ENCODE measurements at regions not wholly inside any gene's neighbourhood (a gene's known extent, or its start where the extent isn't known, plus 50 kb on each side); places are given as distances from the start of the nearest gene placed in this dataset.
A peak's percentile ranks its signal among the peaks of the same experiment; 100 is the strongest.
"Not testable (repeated sequence)": the region's sequence is repeated elsewhere in the genome, so short reads cannot be mapped to it uniquely, and the experiment has no call there.

GRCh38 chr5:92041206-92041605, 658.1 kb upstream of the ARRDC3 start:
- Histone ChIP-seq H3K4me3 (ENCODE audit: low read length in 3 of 3) (no peak overlapping the region), H3K4me1 (ENCODE audit: control insufficient read depth in 2 of 3, insufficient read depth in 2 of 3, low read depth in 1 of 3, low read length in 3 of 3) (no peaks in the 10 kb centered on the region), H3K36me3 (ENCODE audit: control insufficient read depth in 2 of 3, insufficient read depth in 3 of 3, low read length in 3 of 3) (no peaks in the 10 kb centered on the region), H3K27me3 (ENCODE audit: control insufficient read depth, insufficient read depth, low read length) (no peaks in the 10 kb centered on the region), H3K27ac (ENCODE audit: low read depth in 2 of 2, low read length in 2 of 2) (no peak overlapping the region), H3K9ac (ENCODE audit: low read length in 3 of 3) (no peak overlapping the region), H3K9me3 (ENCODE audit: control insufficient read depth in 2 of 3, insufficient read depth in 1 of 3, low read length in 3 of 3) (no peaks in the 10 kb centered on the region)
- TF ChIP-seq CTCF (IDR thresholded peaks at IDR 0.05; ENCODE audit: borderline replicate concordance, extremely low read depth, insufficient read depth): no peak
- DNase-seq (peak in 1 of 5 donors; percentile 2), FAIRE-seq (peak; percentile 17)
- intact Hi-C loops (cut with DNase I): no loop called here

GRCh38 chr5:92029792-92030191, 646.7 kb upstream of the ARRDC3 start:
- H3K9ac ChIP-seq (ENCODE audit: low read length in 3 of 3); H3K27me3 ChIP-seq (ENCODE audit: control insufficient read depth, insufficient read depth, low read length); intact Hi-C loops (cut with DNase I); FAIRE-seq; H3K36me3 ChIP-seq (ENCODE audit: control insufficient read depth in 2 of 3, insufficient read depth in 3 of 3, low read length in 3 of 3); DNase-seq; H3K4me1 ChIP-seq (ENCODE audit: control insufficient read depth in 2 of 3, insufficient read depth in 2 of 3, low read depth in 1 of 3, low read length in 3 of 3); H3K27ac ChIP-seq (ENCODE audit: low read depth in 2 of 2, low read length in 2 of 2); H3K9me3 ChIP-seq (ENCODE audit: control insufficient read depth in 2 of 3, insufficient read depth in 1 of 3, low read length in 3 of 3); H3K4me3 ChIP-seq (ENCODE audit: low read length in 3 of 3): not testable (repeated sequence)

- H3K4me3 ChIP-seq (ENCODE audit: low read length in 3 of 3): no peak overlapping the region
- no peaks in the 10 kb centered on the region for H3K36me3 ChIP-seq (ENCODE audit: control insufficient read depth in 2 of 3, insufficient read depth in 3 of 3, low read length in 3 of 3)
- no peaks in the 10 kb centered on the region for H3K4me1 ChIP-seq (ENCODE audit: control insufficient read depth in 2 of 3, insufficient read depth in 2 of 3, low read depth in 1 of 3, low read length in 3 of 3)
- no peak for TF ChIP-seq CTCF (IDR thresholded peaks at IDR 0.05; ENCODE audit: borderline replicate concordance, extremely low read depth, insufficient read depth)
- no peak overlapping the region for H3K27ac ChIP-seq (ENCODE audit: low read depth in 2 of 2, low read length in 2 of 2)
- no peaks in the 10 kb centered on the region for H3K9me3 ChIP-seq (ENCODE audit: control insufficient read depth in 2 of 3, insufficient read depth in 1 of 3, low read length in 3 of 3)
- no peak overlapping the region for H3K9ac ChIP-seq (ENCODE audit: low read length in 3 of 3)
- FAIRE-seq (no peak), DNase-seq (no peak)
- H3K27me3 ChIP-seq (ENCODE audit: control insufficient read depth, insufficient read depth, low read length): no peaks in the 10 kb centered on the region
- intact Hi-C loops (cut with DNase I): no loop called here
Measured at GRCh38 chr5:92023555-92023954, 640.4 kb upstream of the ARRDC3 start.

- Histone ChIP-seq H3K4me3 (ENCODE audit: low read length in 3 of 3) (no peak overlapping the region), H3K4me1 (ENCODE audit: control insufficient read depth in 2 of 3, insufficient read depth in 2 of 3, low read depth in 1 of 3, low read length in 3 of 3) (no peaks in the 10 kb centered on the region), H3K36me3 (ENCODE audit: control insufficient read depth in 2 of 3, insufficient read depth in 3 of 3, low read length in 3 of 3) (no peaks in the 10 kb centered on the region), H3K27me3 (ENCODE audit: control insufficient read depth, insufficient read depth, low read length) (no peaks in the 10 kb centered on the region), H3K9ac (ENCODE audit: low read length in 3 of 3) (no peak overlapping the region), H3K9me3 (ENCODE audit: control insufficient read depth in 2 of 3, insufficient read depth in 1 of 3, low read length in 3 of 3) (no peaks in the 10 kb centered on the region), H3K27ac (ENCODE audit: low read depth in 2 of 2, low read length in 2 of 2) (no peak overlapping the region)
- DNase-seq (no peak), FAIRE-seq (no peak)
- no peak for TF ChIP-seq CTCF (IDR thresholded peaks at IDR 0.05; ENCODE audit: borderline replicate concordance, extremely low read depth, insufficient read depth)
- intact Hi-C loops (cut with DNase I): no loop called here
Measured at GRCh38 chr5:92023141-92023471, 640.0 kb upstream of the ARRDC3 start.
